ENCODE measurements at regions not wholly inside any gene's neighbourhood (a gene's known extent, or its start where the extent isn't known, plus 50 kb on each side); places are given as distances from the start of the nearest gene placed in this dataset.

- Histone ChIP-seq H3K27ac (no peak overlapping the region), H3K4me1 (no peaks in the 10 kb centered on the region), H3K36me3 (no peaks in the 10 kb centered on the region), H3K9me3 (peaks cover 9 to 10% of the 10 kb centered on the region in 2 donors), H3K27me3 (no peaks in the 10 kb centered on the region), H3K4me3 (no peak overlapping the region)
- DNase-seq (ENCODE audit: low spot score in 2 of 2): no peak
- TF ChIP-seq, protein P1, sequence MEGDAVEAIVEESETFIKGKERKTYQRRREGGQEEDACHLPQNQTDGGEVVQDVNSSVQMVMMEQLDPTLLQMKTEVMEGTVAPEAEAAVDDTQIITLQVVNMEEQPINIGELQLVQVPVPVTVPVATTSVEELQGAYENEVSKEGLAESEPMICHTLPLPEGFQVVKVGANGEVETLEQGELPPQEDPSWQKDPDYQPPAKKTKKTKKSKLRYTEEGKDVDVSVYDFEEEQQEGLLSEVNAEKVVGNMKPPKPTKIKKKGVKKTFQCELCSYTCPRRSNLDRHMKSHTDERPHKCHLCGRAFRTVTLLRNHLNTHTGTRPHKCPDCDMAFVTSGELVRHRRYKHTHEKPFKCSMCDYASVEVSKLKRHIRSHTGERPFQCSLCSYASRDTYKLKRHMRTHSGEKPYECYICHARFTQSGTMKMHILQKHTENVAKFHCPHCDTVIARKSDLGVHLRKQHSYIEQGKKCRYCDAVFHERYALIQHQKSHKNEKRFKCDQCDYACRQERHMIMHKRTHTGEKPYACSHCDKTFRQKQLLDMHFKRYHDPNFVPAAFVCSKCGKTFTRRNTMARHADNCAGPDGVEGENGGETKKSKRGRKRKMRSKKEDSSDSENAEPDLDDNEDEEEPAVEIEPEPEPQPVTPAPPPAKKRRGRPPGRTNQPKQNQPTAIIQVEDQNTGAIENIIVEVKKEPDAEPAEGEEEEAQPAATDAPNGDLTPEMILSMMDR (IDR thresholded peaks at IDR 0.05): no peak
- TF ChIP-seq POLR2A (IDR thresholded peaks at IDR 0.05) (no peak), POLR2AphosphoS5 (IDR thresholded peaks at IDR 0.05) (no peak)
- intact Hi-C loops (cut with DNase I; ENCODE audit: low total_unique reads): no loop called here
Measured at GRCh38 chr21:43298546-43299440, 128.1 kb downstream of the SIK1 start.

- Histone ChIP-seq H3K9me3 (peaks cover 9 to 10% of the 10 kb centered on the region in 2 donors), H3K36me3 (no peaks in the 10 kb centered on the region), H3K4me1 (no peaks in the 10 kb centered on the region), H3K27me3 (no peaks in the 10 kb centered on the region), H3K4me3 (no peak overlapping the region), H3K27ac (no peak overlapping the region)
- no peak for DNase-seq (ENCODE audit: low spot score in 2 of 2)
- TF ChIP-seq, protein P1 (IDR thresholded peaks at IDR 0.05): no peak
- TF ChIP-seq POLR2AphosphoS5 (IDR thresholded peaks at IDR 0.05) (no peak), POLR2A (IDR thresholded peaks at IDR 0.05) (no peak)
- intact Hi-C loops (cut with DNase I; ENCODE audit: low total_unique reads): no loop called here
Measured at GRCh38 chr21:43297989-43298388, 128.9 kb downstream of the SIK1 start.

DNA sequence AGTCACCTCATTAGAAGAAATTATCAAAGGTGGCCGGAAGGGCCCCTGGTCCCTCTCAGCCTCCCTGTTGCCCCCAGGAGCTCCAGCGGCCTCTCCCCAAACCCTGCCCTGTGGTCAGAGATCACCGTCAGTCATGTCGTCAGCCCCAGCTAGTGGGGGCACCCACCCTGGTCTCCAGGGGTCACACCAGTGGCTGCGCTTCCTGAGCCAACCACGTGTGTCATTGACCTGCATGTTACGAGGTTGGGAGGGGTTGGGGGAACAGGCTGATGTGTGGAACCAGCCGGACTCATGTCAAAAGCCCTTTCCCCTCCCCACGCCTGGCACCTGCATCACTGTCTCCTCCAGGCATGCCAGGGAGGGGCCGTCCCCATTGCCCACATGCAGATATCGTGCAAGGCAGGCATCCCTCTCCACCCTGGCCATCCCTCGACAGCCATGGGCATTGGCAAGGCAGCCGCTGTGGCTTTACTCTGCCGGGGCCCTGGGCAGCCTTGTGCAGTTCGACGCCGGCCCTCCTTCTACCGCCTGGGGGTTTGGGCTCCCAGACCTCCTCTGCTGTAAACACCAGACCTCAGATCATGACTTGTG, 128.7 kb downstream of the CRYAA start:
- no peak for DNase-seq (ENCODE audit: low spot score in 2 of 2)
- TF ChIP-seq POLR2AphosphoS5 (IDR thresholded peaks at IDR 0.05): no peak
- TF ChIP-seq, protein P1 (IDR thresholded peaks at IDR 0.05): no peak
- no peak for TF ChIP-seq POLR2A (IDR thresholded peaks at IDR 0.05)
- intact Hi-C loops (cut with DNase I; ENCODE audit: low total_unique reads): no loop called here

GRCh38 chr21:43295066-43295958, 126.5 kb downstream of the CRYAA start:
- no peaks in the 10 kb centered on the region for H3K4me1 ChIP-seq
- no peaks in the 10 kb centered on the region for H3K36me3 ChIP-seq
- intact Hi-C loops (cut with DNase I; ENCODE audit: low total_unique reads): no loop called here
- H3K4me3 ChIP-seq: no peak overlapping the region
- H3K27ac ChIP-seq: no peak overlapping the region
- H3K9me3 ChIP-seq: peaks cover 9 to 10% of the 10 kb centered on the region in 2 donors
- DNase-seq (ENCODE audit: low spot score in 2 of 2): no peak
- TF ChIP-seq, protein P1 (IDR thresholded peaks at IDR 0.05): no peak
- TF ChIP-seq POLR2A (IDR thresholded peaks at IDR 0.05): no peak
- H3K27me3 ChIP-seq: no peaks in the 10 kb centered on the region

More for the DNA sequence above, 128.7 kb downstream of the CRYAA start:
- Histone ChIP-seq H3K4me1 (no peaks in the 10 kb centered on the region), H3K4me3 (no peak overlapping the region), H3K27ac (no peak overlapping the region), H3K27me3 (no peaks in the 10 kb centered on the region), H3K9me3 (peaks cover 9 to 10% of the 10 kb centered on the region in 2 donors), H3K36me3 (no peaks in the 10 kb centered on the region)
